Bone marrow (tissue), 2 donors: ENCODE measurements at regions not wholly inside any gene's neighbourhood (a gene's known extent, or its start where the extent isn't known, plus 50 kb on each side); places are given as distances from the start of the nearest gene placed in this dataset.
"Not testable (repeated sequence)": the region's sequence is repeated elsewhere in the genome, so short reads cannot be mapped to it uniquely, and the experiment has no call there.

Experiments used
- DNase-seq, 2 donors: peaks; one replicate each; lab custom pipeline; 2025; lab: John Stamatoyannopoulos, UW

DNA sequence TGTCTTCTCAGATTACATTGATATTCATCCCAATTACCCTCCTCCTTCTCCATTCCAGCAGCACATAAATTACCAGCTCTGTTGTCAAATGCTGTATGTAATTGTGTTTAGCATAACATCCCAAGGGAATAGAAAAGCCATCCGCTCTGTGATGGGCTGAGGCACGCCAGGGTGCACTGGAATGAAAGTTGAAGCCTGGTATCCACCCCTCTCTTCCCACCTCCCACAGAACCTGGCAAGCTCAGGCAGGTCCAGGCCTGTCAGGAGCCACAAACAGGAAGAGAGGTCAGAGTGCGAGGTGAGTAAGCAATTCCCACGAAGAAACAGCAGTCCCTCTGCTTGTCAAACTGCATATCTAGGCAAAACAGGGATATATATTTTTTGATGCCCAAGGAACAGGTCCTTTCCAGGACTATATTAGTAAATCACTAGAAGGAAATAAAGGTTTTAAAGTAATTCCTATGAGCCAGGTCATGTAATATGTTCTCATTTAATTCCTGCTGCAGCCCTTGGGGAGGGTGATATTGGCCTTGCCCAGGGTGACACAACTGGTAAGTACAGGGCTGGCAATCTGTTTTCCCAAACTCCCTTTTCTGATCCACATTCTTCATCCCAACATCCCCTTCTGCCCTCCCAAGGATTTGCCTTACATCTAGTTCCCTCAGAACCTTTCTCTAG, 155.6 kb upstream of the GHITM start:
- DNase-seq, result no peak

DNA sequence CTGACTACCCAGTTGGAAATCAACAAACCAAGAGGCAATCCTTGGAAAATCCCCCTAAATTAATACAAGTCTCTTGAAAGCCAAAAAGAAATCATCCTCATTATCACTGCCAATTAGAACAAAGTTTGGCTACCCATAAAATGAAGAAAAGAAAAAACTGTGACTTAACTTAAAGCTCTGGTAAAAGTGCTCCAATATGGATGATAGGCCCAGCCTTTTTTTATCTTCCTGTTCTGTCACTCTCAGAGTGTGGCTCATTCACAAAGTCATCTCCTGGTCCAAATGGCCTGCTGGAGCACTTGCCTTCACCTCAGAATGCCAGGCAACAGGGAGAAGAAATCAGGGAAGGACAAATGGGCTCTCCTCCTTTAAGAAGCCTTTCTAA, 155.1 kb upstream of the GHITM start:
- no peak for DNase-seq

DNA sequence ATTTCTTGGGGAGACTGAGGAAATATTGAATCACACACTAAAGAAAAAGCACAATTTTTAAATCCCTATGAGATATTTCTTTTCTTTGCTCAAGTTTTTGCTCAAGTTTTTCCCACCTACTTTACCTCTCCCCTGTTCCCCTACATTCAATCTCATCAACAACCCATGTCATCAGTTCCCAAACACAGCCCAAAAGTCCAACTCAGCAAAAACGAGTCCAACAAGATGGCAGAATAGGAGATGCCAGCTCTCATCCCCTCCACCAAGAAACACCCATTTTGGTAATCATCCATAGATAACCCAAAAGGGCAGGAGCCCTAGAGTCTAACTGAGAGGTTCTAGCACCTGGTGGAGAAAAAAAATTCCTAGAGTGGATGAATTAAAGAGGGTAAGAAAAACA, 152.5 kb upstream of the GHITM start:
- DNase-seq, result no peak

DNA sequence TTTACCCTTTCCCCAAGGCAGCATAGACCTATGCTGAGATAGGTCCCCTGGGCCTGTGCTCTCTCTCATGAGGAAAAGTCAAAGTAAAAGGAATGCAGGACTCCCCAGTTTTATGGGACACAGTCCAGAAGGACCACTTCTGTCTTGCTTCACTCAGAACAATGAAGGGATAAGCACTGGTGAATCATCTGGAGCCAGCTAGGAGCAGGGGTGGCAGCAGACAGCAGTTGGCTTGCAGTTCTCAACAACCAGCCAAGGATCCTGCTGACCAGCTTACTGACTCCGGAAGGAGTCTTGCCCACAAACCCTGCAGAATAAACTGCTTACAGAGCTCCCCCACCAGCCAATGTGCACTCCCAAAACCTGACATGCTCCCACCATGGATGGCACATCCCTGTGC, 152.1 kb upstream of the GHITM start:
- no peak for DNase-seq

DNA sequence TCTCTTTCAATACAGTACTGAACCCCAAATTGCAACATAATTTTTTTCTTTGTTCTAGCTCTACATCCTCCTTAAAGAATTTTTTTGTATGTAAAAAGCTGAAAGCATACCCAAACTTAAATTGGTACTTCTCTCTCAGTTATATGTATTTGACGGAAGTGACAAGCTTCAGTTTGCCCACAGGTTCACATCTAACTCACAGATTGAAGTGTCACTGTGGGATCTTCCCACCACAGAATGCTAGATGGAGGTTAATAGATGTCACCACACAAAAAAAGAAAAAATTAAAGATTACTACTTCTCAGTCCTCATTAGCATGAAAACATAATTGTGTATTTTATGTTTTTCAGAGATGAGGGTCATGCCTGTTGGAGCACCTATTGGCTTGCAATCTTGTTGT, 150.9 kb upstream of the GHITM start:
- DNase-seq, result no peak

DNA sequence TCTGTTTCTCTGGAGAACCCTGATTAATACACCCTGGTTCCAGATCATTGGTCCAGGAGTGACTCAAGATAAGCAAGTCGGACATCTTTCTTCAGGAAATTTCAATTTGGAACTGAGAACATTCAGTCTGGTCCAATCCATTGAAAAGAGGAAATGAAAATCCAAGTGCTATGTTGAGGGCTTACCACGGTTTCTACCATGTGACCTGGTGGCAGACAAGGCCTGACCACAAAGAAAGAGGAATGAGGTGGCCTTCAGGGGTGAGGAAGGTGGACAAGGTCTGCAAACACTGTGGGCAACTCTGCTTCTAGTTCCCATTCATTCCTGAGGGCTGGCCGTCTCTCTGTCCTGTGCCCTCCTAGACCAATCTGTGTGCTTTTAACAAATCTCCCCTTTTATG, 149.2 kb upstream of the GHITM start:
- no peak for DNase-seq

DNA sequence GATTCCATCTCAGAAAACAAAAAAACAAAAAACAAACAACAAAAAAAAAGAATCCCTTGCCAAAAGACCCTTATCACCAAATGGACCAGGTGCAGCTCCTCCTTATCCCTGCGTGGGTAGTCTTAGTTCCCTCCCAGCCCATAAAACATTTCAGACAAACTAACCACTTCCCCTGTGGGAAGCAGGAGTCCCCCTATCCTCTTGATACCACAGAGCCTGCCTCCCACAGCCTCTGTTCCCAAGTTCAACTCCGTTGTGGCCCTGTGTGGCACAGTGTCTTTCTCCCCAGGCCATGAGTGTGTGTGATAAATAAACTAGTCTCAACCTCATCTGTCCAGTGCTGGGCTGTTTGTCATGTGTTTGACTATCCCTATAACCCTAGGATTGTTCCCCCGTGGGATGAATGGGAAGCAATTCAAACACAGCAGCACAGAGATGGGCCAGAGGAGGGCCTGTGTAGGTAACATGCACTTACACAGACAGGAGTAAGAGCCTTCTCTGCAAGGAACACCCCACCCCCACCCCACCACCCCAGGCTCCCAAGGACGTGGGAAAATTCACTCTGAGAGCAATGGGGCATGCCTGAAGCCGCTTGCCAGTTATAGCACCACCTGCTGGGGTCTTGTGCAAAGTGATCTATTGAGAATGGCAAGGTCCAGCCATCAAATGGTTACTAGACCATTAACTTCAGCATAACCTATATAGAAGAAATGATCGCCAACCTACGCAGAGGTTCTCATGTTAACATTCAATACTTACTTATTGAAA, 147.1 kb upstream of the GHITM start:
- DNase-seq, result no peak

DNA sequence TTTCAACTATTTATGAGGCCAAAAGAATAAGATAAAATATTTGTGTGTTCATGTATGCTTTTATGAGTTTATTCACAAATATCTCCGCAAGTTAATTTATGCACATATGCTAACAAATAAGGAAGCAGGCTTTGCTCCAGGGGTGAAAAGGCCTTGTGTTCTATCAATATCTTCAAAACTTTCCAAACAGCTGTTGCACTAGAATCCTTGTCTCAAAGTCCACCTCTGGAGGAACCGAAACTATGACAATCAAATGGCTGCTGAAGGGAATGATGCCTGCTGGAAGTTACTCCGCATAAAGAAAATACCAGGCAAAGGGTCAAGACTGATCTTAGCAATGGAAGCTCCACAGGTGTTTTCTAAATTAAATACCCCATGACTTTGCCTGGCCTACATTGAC, 145.0 kb upstream of the GHITM start:
- no peak for DNase-seq

DNA sequence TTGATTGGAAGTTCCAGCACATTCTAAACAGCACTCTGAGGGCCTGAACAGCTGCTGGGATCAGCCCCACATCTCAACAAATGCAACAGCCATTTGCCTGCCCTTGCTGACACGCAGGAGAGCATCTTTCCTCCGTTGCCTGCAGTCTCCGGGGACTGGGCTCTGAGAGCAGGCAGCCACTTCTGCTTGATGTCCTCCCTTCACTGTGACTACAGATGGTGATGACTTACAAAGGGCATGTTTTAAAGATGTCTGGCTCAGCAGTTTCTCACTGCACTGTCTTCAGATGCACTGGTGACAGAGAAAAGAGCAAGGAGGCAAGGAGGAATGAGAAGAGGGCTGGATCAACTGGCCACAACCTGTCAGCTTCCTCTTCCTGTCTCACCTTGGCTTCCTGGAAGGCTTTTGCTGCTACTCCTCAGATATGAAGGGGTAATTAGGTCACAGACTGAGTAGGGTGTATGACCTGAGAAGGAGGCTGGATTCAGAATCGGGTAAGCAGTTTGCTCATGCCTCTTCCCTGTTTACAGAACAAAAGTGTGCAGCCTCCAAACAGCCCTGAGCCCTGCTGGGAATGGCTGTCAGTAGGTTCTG, 143.5 kb upstream of the GHITM start:
- DNase-seq, result no peak

DNA sequence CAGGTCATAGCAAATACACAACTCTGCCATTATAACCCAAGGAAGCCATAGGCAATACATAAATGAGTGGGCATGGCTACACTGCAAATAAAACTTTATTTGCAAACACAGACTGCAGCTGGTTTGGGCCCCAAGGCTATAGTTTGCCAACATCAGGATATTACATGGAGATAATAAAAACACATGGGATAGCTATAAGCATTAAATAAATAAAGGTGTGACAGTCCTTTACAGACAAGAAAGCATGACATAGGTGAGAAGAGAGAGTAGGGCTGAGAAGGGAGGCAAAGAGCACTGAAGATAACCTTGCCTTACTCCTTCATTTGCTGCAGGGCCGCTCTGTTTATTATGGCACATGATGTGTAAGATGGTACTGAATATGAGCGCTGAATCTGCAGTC, 135.1 kb upstream of the GHITM start:
- DNase-seq, result no peak

DNA sequence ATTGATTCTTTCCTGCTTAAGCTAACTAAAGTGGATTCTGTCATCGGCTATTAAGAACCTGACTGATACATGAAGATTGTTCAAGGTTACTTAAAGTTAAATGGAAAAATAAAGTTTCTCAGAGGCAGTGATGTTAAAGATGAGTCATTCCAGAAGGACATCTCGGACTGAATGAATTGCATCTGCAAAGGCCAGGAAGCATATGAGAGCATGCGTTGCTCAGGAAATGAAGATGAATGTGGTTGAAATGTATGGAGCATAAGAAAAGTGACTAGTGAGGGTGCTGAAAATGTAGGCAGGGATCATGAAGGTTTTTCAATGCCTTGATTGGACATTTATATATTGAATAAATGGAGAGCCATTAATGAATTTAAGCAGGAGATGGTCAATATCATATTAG, 133.9 kb upstream of the GHITM start:
- no peak for DNase-seq

DNA sequence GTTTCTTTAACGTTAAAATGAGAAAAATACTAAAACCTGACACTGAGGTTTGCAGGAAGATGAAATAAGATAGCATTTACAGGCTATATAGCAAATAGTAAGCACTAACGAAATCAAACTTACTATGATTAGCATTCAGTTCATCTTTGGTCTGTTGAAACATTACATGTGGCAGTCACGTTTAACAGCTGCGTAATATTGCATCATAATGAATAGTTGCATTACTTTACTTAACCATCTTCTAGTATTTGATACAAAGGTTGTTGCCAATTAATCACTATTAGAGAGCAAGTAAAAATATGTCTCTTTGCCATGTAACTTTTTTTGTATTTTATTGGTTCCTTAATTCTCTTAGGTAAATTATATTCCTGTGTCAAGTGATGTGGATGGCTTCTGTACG, 131.8 kb upstream of the GHITM start:
- no peak for DNase-seq

DNA sequence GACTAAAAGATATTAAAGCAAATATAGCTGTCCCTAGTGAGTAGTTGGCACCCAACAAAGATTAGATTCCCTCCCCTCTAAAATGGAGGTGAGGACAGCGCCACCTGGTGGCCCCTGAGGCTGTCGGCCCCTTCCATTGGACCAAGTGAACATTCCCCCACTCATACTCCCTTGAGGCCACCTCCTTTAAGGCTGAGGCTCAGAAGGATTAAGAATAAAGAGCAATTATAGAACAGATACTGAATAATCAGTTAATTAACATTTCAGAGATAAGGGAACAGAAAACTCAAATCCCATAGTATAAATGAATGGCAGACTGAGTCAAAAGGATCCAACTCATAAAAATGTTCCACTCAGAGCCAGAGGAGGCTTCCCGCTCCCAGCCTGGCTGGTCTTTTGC, 130.4 kb upstream of the GHITM start:
- DNase-seq, result no peak

DNA sequence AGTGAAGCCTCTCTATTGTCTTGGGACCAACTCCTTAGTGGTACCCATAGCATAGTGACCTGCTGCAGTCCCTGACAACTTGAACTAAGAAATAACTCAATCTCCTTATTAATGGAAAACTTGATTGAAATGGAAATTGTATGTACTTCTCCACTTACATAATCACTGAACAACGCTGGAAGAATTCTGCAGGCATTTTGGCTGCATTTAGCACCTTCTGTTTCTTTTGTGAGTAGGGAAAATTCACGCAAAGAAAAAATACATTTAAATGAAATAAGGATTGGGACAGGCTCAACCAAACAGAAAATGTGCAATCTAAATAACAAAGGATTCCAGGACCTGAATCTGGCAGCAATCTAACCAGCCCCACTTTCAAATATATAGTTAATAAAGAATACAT, 126.9 kb upstream of the GHITM start:
- no peak for DNase-seq

DNA sequence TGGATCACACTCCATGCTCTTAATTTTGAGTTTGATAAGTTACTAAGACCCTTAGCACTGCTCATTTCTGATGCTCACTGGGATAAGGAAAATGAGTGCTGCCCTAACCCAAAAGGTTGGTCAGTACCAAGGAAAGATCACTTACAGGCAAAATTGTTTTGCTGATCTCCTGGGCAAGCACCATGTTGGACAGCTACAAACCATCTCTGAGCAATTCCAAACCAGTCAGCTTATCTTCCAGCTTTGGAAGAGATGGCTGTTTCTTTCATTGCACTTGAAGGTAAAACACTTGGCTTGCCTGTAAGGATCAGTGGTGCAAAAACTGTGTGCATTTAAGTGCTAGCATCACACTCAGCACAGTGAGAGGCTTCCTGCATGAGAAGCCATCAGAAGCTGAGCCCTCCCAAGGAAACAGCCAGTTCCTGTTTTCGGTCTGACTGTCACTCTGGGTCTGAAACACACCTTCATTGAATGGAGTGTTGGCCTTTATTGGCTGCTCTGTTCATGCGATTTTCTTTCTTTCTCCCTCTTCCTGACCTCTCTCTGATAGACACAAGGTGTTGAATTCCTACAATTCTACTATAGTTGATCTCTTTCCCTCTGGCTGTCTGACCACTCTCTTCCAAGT, 126.4 kb upstream of the GHITM start:
- no peak for DNase-seq

DNA sequence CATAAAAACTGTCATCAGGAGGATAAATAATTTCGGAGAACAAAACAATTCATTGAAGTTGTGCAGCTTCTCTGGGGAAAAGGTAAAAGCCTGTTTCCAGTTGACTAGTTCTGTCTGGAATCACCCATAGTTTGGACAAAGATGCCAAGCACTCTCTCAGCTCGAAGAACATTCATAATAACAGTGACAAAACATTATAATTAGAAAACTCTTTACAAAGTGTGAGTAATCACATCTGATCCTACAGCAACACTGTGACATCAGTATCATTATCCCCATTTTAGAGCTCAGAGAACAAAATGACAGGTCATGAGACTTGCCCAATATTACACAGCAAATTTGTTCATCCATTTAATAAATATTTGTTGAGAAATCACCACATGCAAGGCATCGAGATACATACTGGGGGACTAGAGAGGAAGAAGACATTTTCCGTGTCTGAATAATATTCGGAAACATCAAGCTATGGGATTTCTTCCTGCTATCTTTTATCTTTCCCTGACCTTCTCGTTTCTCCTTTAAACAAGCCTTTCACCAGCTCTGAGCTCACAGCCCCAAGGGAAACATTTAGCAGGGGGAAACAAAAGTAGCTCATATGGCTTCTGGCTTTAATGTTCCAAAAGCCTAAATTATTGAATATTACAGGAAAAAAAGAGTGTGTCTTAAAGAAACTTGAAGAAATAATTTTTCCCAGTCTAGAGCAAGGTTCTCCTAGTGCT, 123.3 kb upstream of the GHITM start:
- DNase-seq, result no peak

DNA sequence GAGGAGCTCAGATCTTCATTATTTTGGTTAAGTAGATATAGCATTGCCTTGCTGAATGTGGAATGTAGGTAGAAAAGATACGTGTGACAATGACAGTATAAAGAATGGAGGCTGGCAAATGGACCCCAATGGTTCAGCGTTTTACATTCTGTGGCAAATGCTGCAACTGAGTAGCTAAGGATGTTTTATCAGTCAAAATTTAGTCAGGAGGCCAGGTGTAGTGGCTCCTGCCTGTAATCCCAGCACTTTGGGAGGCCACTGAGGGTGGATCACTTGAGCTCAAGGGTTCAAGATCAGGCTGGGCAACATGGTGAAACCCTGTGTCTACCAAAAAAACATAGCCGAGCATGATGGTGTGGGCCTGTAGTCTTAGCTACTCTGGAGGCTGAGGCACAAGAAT, 120.5 kb upstream of the GHITM start:
- DNase-seq, result no peak

DNA sequence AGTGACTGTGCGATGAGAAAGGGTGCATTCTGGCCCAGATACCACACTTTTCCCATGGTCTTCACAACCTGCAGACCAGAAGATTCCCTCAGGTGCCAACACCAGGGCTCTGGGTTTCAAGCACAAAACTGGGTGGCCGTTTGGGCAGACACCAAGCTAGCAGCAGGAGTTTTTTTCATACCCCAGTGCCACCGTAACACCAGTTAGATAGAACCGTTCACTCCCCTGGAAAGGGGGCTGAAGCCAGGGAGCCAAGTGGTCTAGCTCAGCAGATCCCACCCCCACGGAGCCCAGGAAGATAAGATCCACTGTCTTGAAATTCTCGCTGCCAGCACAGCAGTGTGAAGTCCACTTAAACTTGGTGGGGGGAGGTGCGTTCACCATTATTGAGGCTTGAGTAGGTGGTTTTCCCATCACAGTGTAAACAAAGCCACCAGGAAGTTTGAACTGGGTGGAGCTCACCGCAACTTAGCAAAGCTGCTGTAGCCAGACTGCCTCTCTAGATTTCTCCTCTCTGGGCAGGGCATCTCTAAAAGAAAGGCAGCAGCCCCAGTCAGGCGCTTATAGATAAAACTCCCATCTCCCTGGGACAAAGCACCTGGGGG, 119.4 kb upstream of the GHITM start:
- DNase-seq, result not testable (repeated sequence)

DNA sequence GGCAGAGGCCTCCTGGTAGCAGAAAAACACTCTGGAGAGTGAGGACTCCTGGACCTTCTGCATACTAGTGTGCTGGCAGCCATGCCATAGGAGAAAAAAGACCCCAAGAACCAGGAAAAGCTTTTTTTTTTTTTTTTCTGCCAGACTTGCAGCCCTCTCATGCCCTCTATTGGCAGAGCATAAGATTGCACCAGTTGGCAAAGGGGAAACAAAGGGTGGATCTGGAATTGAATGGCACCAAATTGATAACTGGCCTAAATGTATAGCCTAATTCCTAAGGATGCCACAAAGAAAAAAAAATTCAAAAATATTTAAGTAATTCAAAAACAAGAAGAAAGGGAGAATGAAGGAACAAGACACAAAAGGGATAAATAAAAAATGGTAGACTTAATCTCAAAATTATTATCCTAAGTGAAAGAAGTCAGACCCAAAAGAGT, 112.5 kb upstream of the GHITM start:
- no peak for DNase-seq

DNA sequence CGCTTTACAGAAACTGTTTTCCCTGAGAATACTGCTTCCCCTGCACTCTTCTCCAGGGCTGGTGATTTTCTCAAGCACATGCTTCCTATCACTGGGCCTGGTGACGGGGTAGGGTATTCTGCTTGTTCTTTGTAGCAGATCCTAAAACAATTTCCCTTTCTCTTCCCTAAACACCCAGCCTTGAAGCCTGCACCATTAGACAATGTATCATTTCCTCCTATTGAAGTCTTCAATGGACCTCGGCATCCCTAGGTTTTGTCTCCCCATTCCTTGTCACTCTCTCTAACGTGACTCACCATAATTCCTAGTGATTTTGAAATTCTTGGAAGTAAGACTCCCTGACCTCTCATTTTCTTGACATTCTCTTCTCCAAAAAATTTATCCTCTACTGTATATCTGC, 109.5 kb upstream of the GHITM start:
- DNase-seq, result no peak

DNA sequence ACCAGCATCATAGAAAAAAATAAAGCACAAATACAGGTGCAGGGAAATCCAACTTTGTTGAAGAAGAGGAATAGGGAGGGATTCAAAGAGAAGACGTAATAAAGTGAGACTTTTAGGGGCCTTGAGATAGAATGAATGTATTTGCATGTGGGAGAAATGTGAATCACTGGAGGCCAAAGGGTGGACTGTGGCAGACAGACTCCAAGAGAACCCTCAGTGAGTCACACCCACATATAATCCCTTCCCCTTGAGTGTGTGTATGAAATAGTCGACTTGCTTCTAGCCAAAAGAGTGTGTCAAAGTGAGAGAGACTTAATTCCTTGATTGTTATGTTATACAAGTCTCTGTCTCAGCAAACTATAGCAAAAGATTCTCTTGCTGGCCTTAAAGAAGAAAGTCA, 101.3 kb upstream of the GHITM start:
- no peak for DNase-seq

DNA sequence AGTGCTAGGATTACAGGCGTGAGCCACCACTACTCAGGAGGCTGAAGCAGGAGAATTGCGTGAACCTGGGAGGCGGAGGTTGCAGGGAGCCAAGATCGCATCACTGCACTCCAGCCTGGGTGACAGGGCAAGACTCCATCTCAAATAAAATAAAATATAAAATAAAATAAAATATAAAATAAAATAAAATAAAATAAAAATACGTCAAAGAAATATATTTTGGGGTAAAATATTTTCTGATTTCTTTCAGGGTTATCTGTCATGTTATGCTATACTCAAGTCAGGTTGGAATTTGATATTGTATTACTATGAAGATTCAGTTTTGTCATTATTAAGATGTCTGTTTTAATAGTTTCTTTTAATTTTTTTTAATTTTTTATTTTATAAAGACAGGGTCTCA, 99.4 kb upstream of the GHITM start:
- no peak for DNase-seq
